Heart left ventricle (tissue), 13 donors: ENCODE measurements at regions not wholly inside any gene's neighbourhood (a gene's known extent, or its start where the extent isn't known, plus 50 kb on each side); places are given as distances from the start of the nearest gene placed in this dataset.

Experiments
- CTCF ChIP-seq, 12 donors: fragments of 200-600 bp; sonication (generic) in 4 of 12; IDR thresholded peaks; one replicate each; pipeline versions ENCODE4 v1.5.0 to v1.8.0; 2018 to 2022; ENCODE audit warnings: antibody characterized with exemption in 12 of 12, mild to moderate bottlenecking in 5 of 12
- POLR2A ChIP-seq, 2 donors: fragments of 450-650 bp; IDR thresholded peaks; one replicate each; pipeline ENCODE4 v1.6.1; 2017; ENCODE audit warnings: antibody characterized with exemption in 2 of 2, mild to moderate bottlenecking in 2 of 2, moderate library complexity in 2 of 2
- donor health status: ischemic (EF 13 %, LVEDD 7.1; RV severe dilation, severe dysfunction).
- donor health status: DM: no; HTN: yes; CAD: no.
- donor health status: DM: no; HTN: no; CAD: no.
- donor health status: ischemic (EF 25% LVEDD 6.9; RV normal size, moderate dysfunction).
- donor health status: ischemic (EF 25% LVEDD 5.7; RV mildly dilated, moderate dysfunction).
- donor health status: ischemic (EF 35%, LVEDD 5.7; RV mildly dilated, moderate dysfunction).
- donor health status: nonischemic (EF 11% LVEDD 7.7; RV severe dilation, severe dysfunction).
- donor health status: DM: yes; HTN: yes; CAD: no.
- donor health status: PGD.
- donor health status: ischemic (EF 29% LVEDD 5.4; RV normal size, mild dysfunction).
- donor health status: nonischemic (EF 23%, LVEDD 6.1; RV moderate dilation, normal function).

GRCh38 chr20:22400440-22400839 is 183.9 kb downstream of the FOXA2 start:
- TF ChIP-seq CTCF (IDR thresholded peaks at IDR 0.05) (no peak), POLR2A (IDR thresholded peaks at IDR 0.05) (no peak)
